ENCODE measurements at regions not wholly inside any gene's neighbourhood (a gene's known extent, or its start where the extent isn't known, plus 50 kb on each side); places are given as distances from the start of the nearest gene placed in this dataset.

DNA sequence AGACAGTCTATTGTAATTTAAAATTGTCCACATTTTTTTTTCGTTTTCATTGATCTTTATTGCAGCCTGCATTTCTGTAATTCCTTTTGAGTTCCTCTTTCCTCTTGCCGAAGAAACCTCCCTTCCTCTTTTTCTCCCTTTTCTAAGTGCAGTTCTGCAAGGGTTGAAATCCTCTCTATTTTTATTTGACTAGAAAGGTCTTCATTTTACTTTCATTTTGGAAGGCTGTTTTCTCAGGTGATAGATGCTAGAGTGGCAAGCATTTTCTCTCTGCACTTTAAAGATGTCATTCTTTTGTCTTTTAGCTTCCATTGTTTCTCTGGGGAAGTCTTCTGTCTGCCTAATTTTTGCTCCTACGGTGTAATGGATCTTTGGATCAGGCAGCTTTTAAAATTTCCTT is 248.5 kb downstream of the SMARCA2 start:
- TF ChIP-seq, protein P1, sequence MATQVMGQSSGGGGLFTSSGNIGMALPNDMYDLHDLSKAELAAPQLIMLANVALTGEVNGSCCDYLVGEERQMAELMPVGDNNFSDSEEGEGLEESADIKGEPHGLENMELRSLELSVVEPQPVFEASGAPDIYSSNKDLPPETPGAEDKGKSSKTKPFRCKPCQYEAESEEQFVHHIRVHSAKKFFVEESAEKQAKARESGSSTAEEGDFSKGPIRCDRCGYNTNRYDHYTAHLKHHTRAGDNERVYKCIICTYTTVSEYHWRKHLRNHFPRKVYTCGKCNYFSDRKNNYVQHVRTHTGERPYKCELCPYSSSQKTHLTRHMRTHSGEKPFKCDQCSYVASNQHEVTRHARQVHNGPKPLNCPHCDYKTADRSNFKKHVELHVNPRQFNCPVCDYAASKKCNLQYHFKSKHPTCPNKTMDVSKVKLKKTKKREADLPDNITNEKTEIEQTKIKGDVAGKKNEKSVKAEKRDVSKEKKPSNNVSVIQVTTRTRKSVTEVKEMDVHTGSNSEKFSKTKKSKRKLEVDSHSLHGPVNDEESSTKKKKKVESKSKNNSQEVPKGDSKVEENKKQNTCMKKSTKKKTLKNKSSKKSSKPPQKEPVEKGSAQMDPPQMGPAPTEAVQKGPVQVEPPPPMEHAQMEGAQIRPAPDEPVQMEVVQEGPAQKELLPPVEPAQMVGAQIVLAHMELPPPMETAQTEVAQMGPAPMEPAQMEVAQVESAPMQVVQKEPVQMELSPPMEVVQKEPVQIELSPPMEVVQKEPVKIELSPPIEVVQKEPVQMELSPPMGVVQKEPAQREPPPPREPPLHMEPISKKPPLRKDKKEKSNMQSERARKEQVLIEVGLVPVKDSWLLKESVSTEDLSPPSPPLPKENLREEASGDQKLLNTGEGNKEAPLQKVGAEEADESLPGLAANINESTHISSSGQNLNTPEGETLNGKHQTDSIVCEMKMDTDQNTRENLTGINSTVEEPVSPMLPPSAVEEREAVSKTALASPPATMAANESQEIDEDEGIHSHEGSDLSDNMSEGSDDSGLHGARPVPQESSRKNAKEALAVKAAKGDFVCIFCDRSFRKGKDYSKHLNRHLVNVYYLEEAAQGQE (IDR thresholded peaks at IDR 0.05; ENCODE audit: unreplicated experiment): no peak
- TF ChIP-seq CTCF (conservative IDR thresholded peaks at IDR 0.05; ENCODE audit: low read depth in 2 of 2) (no peak), POLR2AphosphoS5 (IDR thresholded peaks at IDR 0.05; ENCODE audit: low read depth) (no peak), EZH2phosphoT487 (IDR thresholded peaks at IDR 0.05; ENCODE audit: unreplicated experiment) (no peak), EZH2 (IDR thresholded peaks at IDR 0.05; ENCODE audit: low read depth, unreplicated experiment) (no peak), ETS1 (IDR thresholded peaks at IDR 0.05) (no peak), CREB1 (CRISPR knock-in tag; IDR thresholded peaks at IDR 0.05; ENCODE audit: low read depth) (no peak), JUNB (IDR thresholded peaks at IDR 0.05; ENCODE audit: unreplicated experiment) (no peak)
